GM10248 (cell line): ENCODE measurements at regions not wholly inside any gene's neighbourhood (a gene's known extent, or its start where the extent isn't known, plus 50 kb on each side); places are given as distances from the start of the nearest gene placed in this dataset.

ENCODE experiments used
- CTCF ChIA-PET: fragments of 300-600 bp; sonication (Branson Sonifier 250); formaldehyde crosslinking; extraction: SDS; loops from one replicate; lab custom pipeline; 2021; ENCODE audit warnings: antibody characterized with exemption; lab: Yijun Ruan, JAX
- POLR2A ChIA-PET: fragments of 350-650 bp; sonication (Branson Sonifier 250); formaldehyde crosslinking; extraction: SDS; loops from one replicate; lab custom pipeline; 2020; ENCODE audit warnings: antibody characterized with exemption; lab: Yijun Ruan, JAX
- DNase-seq: peaks from one replicate; pipeline ENCODE4 v3.0.0; 2012; ENCODE audit errors: extremely low spot score
- CTCF ChIP-seq: IDR thresholded peaks from 2 replicates; pipeline ENCODE4 v1.5.1; 2012; ENCODE audit warnings: mild to moderate bottlenecking, low read depth; ENCODE audit errors: extremely low read depth, missing control alignments, control extremely low read depth

GRCh38 chr6:40290816-40291215 lies 296.3 kb downstream of the LRFN2 start:
- TF ChIP-seq CTCF: no peak
- ChIA-PET CTCF (no interaction called here), POLR2A (no interaction called here)
- DNase-seq: no peak

DNA sequence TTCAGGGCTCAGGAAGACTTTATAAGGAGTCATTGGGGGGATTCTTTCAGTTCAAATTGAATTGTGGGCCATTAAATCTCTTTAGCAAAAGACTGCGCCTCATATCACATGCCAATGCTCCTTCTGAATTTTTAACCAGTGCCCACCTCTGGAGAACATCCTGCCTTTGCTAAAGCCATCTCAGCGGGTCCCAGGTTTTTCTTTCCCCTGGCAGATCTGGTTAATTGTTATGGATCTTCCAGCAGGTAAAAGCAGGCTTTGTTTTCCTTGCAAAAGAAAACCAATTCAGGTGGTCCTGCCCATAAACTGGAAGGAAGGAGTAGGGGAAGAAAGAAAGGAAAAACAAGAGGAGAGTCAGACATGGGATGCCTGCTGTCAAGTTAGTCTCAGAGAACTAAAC lies 298.2 kb downstream of the LRFN2 start:
- no peak for TF ChIP-seq CTCF
- no peak for DNase-seq
- POLR2A ChIA-PET: no interaction called here
- CTCF ChIA-PET: no interaction called here

DNA sequence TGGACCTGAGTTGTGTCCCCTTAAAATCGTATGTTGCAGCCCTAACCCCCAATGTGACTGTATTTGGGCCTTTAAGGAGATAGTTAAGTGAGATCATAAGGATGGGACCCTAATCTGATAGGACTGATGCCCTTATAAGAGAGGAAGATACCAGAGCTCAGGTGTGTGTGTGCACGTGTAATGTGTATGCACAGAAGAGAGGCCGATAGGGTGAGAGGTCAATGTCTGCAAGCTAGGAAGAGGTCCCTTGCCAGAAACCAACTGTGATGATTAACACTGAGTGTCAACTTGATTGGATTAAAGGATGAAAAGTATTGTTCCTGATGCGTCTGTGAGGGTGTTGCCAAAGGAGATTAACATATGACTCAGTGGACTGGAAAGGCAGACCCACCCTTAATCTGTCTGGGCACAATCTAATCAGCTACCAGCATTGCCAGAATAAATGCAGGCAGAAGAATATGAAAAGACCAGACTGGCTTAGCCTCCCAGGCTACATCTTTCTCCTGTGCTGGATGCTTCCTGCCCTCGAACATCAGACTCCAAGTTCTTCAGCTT lies 299.8 kb downstream of the LRFN2 start:
- CTCF ChIA-PET: no interaction called here
- no peak for DNase-seq
- POLR2A ChIA-PET: no interaction called here
- TF ChIP-seq CTCF: no peak

DNA sequence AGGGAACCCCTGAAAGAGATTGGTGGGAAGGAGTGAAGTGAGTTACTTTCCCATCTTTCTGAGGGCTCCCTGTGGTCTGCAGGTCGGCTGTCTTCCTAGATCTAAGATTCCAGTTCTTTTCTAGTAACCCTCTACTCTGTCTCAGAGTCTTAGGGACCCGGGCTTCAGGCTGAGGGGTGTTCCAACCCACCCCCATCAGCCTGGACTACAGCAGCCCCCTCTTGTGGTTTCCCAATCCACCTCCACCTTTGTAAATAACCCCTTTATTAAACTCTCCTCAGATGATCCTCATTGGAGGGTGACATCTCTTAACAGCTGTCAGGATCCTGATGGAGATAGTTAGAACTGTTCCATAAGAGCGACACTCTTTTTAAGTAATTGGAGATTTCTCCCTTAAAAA lies 300.4 kb downstream of the LRFN2 start:
- no peak for TF ChIP-seq CTCF
- POLR2A ChIA-PET: no interaction called here
- CTCF ChIA-PET: no interaction called here
- DNase-seq: no peak

- POLR2A ChIA-PET: no interaction called here
- DNase-seq: no peak
- no peak for TF ChIP-seq CTCF
- CTCF ChIA-PET: interaction anchor here (1.0 to 1.6 kb wide), 2 partner anchors 23 to 405 kb away, joined by 3 to 4 read pairs; no protein-coding TSS in a partner anchor
Observed at GRCh38 chr6:40285996-40286395, 301.2 kb downstream of the LRFN2 start.

- no peak for DNase-seq
- ChIA-PET POLR2A (no interaction called here), CTCF (interaction anchor here (1.0 to 1.6 kb wide), 2 partner anchors 23 to 405 kb away, joined by 3 to 4 read pairs; no protein-coding TSS in a partner anchor)
- no peak for TF ChIP-seq CTCF
Observed at GRCh38 chr6:40285535-40285934, 301.6 kb downstream of the LRFN2 start.
